T follicular helper cell (primary cell): ENCODE measurements at regions not wholly inside any gene's neighbourhood (a gene's known extent, or its start where the extent isn't known, plus 50 kb on each side); places are given as distances from the start of the nearest gene placed in this dataset.
"Not testable (repeated sequence)": the region's sequence is repeated elsewhere in the genome, so short reads cannot be mapped to it uniquely, and the experiment has no call there.

Experiments used
- DNase-seq: peaks from one replicate; pipeline ENCODE4 v3.0.0-alpha.2; 2020; ENCODE audit warnings: low read depth

GRCh38 chr12:76664731-76665130 lies 99.2 kb upstream of the ZDHHC17 start:
- DNase-seq: no peak

- DNase-seq: no peak
These were observed 97.6 kb upstream of the ZDHHC17 start for GRCh38 chr12:76666290-76666835.

- no peak for DNase-seq
These were observed 93.9 kb upstream of the ZDHHC17 start for GRCh38 chr12:76669981-76670380.

GRCh38 chr12:76670776-76671175 lies 93.1 kb upstream of the ZDHHC17 start:
- DNase-seq: no peak

GRCh38 chr12:76674669-76675315 lies 89.1 kb upstream of the ZDHHC17 start:
- no peak for DNase-seq

GRCh38 chr12:76676261-76676660 lies 87.7 kb upstream of the ZDHHC17 start:
- DNase-seq: not testable (repeated sequence)

GRCh38 chr12:76678992-76679391 lies 84.9 kb upstream of the ZDHHC17 start:
- DNase-seq: no peak

GRCh38 chr12:76679778-76680177 lies 84.1 kb upstream of the ZDHHC17 start:
- no peak for DNase-seq

- DNase-seq: no peak
These were observed 83.0 kb upstream of the ZDHHC17 start for GRCh38 chr12:76680940-76681339.

GRCh38 chr12:76685246-76685678 lies 78.7 kb upstream of the ZDHHC17 start:
- no peak for DNase-seq

- no peak for DNase-seq
These were observed 75.9 kb upstream of the ZDHHC17 start for GRCh38 chr12:76687981-76688380.

GRCh38 chr12:76688631-76689030 lies 75.3 kb upstream of the ZDHHC17 start:
- DNase-seq: no peak

- no peak for DNase-seq
These were observed 72.8 kb upstream of the ZDHHC17 start for GRCh38 chr12:76690921-76691700.

GRCh38 chr12:76692846-76693245 lies 71.1 kb upstream of the ZDHHC17 start:
- no peak for DNase-seq

GRCh38 chr12:76694369-76694768 lies 69.5 kb upstream of the ZDHHC17 start:
- no peak for DNase-seq

- DNase-seq: no peak
These were observed 67.7 kb upstream of the ZDHHC17 start for GRCh38 chr12:76696186-76696585.

GRCh38 chr12:76697849-76698248 lies 66.1 kb upstream of the ZDHHC17 start:
- no peak for DNase-seq

GRCh38 chr12:76698316-76698715 lies 65.6 kb upstream of the ZDHHC17 start:
- DNase-seq: no peak

GRCh38 chr12:76698966-76699365 lies 64.9 kb upstream of the ZDHHC17 start:
- no peak for DNase-seq

GRCh38 chr12:76701690-76702089 lies 62.2 kb upstream of the ZDHHC17 start:
- DNase-seq: no peak

GRCh38 chr12:76702946-76703345 lies 61.0 kb upstream of the ZDHHC17 start:
- DNase-seq: no peak

GRCh38 chr12:76704693-76705092 lies 59.2 kb upstream of the ZDHHC17 start:
- DNase-seq: no peak

GRCh38 chr12:76706101-76706500 lies 57.8 kb upstream of the ZDHHC17 start:
- no peak for DNase-seq
